ENCODE measurements at regions not wholly inside any gene's neighbourhood (a gene's known extent, or its start where the extent isn't known, plus 50 kb on each side); places are given as distances from the start of the nearest gene placed in this dataset.

DNA sequence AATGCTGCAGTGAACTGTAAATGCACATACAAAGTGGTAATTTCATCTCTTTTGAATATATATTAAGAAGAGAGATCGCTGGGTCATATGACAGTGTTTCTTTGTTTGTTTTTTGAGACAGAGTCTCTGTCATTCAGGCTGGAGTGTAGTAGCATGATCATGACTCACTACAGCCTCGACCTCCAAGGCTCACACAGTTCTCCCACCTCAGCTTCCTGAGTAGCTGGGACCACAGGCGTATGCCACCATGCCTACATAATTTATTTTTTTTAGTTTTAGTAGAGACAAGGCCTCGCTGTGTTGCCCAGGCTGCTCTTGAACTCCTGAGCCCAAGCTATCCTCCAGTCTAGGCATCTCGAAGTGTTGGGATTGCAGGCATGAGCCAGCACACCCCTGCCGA lies 62.4 kb upstream of the ACSS3 start:
- TF ChIP-seq EZH2phosphoT487 (IDR thresholded peaks at IDR 0.05; ENCODE audit: insufficient read depth, low read depth) = no peak
- TF ChIP-seq EZH2 (IDR thresholded peaks at IDR 0.05; ENCODE audit: insufficient read depth, poor library complexity, severe bottlenecking) = no peak

All from GM23248 (cell line).